K562 (cell line): ENCODE measurements at regions not wholly inside any gene's neighbourhood (a gene's known extent, or its start where the extent isn't known, plus 50 kb on each side); places are given as distances from the start of the nearest gene placed in this dataset.

Source experiments
- ATF1 ChIP-seq, 2 experiments: fragments of 450-650 bp in 1 of 2; IDR thresholded peaks; 2 replicates each; pipeline ENCODE4 v1.6.1; 2016; ENCODE audit warnings: missing compliant biosample characterization in 1 of 2, missing genetic modification characterization in 1 of 2
- BRF1 ChIP-seq: IDR thresholded peaks from 3 replicates; pipeline ENCODE4 v1.6.1; 2011; ENCODE audit warnings: borderline replicate concordance, mild to moderate bottlenecking; ENCODE audit not compliant: insufficient read length; ENCODE audit errors: extremely low read depth
- CCNT2 ChIP-seq: IDR thresholded peaks from 2 replicates; pipeline ENCODE4 v1.6.1; 2011; ENCODE audit warnings: borderline replicate concordance, low read depth, mild to moderate bottlenecking, moderate library complexity, mixed read lengths, low read length; ENCODE audit not compliant: insufficient read length; ENCODE audit errors: extremely low read depth
- CHCHD3 ChIP-seq: fragments of 250-450 bp; sonication (Bioruptor Pico); IDR thresholded peaks from 2 replicates; pipeline ENCODE4 v2.1.2; 2022; ENCODE audit warnings: mild to moderate bottlenecking
- DIDO1 ChIP-seq: fragments of 450-650 bp; IDR thresholded peaks from 2 replicates; pipeline ENCODE4 v1.6.1; 2016; ENCODE audit warnings: low read depth, missing biosample characterization, missing genetic modification characterization
- ETV6 ChIP-seq, 3 experiments: fragments of 150-350 bp in 1 of 3; sonication (generic) in 1 of 3; formaldehyde crosslinking in 1 of 3; IDR thresholded peaks; 2 replicates each; pipeline versions ENCODE4 v1.6.1 to v1.8.0; 2014 to 2022; ENCODE audit warnings: borderline replicate concordance in 2 of 3, low read depth in 2 of 3, antibody characterized with exemption in 1 of 3, low read length in 1 of 3, mild to moderate bottlenecking in 1 of 3, missing genetic modification reagents in 1 of 3
- FOXA3 ChIP-seq, 2 experiments: fragments of 450-650 bp in 1 of 2; sonication (generic) in 1 of 2; formaldehyde crosslinking; IDR thresholded peaks in 1 of 2; conservative IDR thresholded peaks in 1 of 2; 2 replicates each; pipeline versions ENCODE4 v1.4.0 to v1.8.0; 2020 to 2022; ENCODE audit warnings: mild to moderate bottlenecking in 2 of 2, missing genetic modification reagents in 1 of 2
- HNRNPK ChIP-seq: fragments of 200-400 bp; formaldehyde crosslinking; IDR thresholded peaks from one replicate; pipeline ENCODE4 v1.6.1; 2018; ENCODE audit warnings: mild to moderate bottlenecking, low read depth, low read length; ENCODE audit not compliant: poor library complexity, severe bottlenecking
- KLF1 ChIP-seq: fragments of 450-650 bp; IDR thresholded peaks from 2 replicates; pipeline ENCODE4 v1.6.1; 2016; ENCODE audit warnings: missing genetic modification characterization, missing compliant biosample characterization
- MXD1 ChIP-seq: fragments of 250-450 bp; sonication (Bioruptor Pico); IDR thresholded peaks from 2 replicates; pipeline ENCODE4 v1.8.0; 2021; ENCODE audit warnings: borderline replicate concordance, mild to moderate bottlenecking, moderate library complexity; ENCODE audit not compliant: poor library complexity, severe bottlenecking
- NFIC ChIP-seq: fragments of 450-650 bp; IDR thresholded peaks from 2 replicates; pipeline ENCODE4 v1.6.1; 2017; ENCODE audit warnings: mild to moderate bottlenecking, inconsistent platforms
- NR2C1 ChIP-seq, 2 experiments: fragments of 450-650 bp; IDR thresholded peaks; 2 replicates each; pipeline ENCODE4 v1.6.1; 2017; ENCODE audit warnings: mild to moderate bottlenecking in 2 of 2, antibody characterized with exemption in 1 of 2, inconsistent platforms in 1 of 2, missing compliant biosample characterization in 1 of 2, missing genetic modification characterization in 1 of 2
- POLR2AphosphoS2 ChIP-seq: IDR thresholded peaks from 2 replicates; pipeline ENCODE4 v1.6.1; 2012; ENCODE audit warnings: low read length, improper control_type of control experiment
- RB1 ChIP-seq: fragments of 450-650 bp; IDR thresholded peaks from 2 replicates; pipeline ENCODE4 v1.6.1; 2017; ENCODE audit warnings: low read depth, mild to moderate bottlenecking
- SRSF3 ChIP-seq: fragments of 200-400 bp; formaldehyde crosslinking; IDR thresholded peaks from 2 replicates; pipeline ENCODE4 v1.6.1; 2016; ENCODE audit warnings: mild to moderate bottlenecking, low read length, moderate library complexity; ENCODE audit not compliant: insufficient read depth
- ZNF165 ChIP-seq: fragments of 250-450 bp; sonication (Bioruptor Pico); IDR thresholded peaks from 2 replicates; pipeline ENCODE4 v1.4.0; 2020; ENCODE audit warnings: borderline replicate concordance
- ZNF444 ChIP-seq: fragments of 250-450 bp; sonication (Bioruptor Pico); IDR thresholded peaks from 2 replicates; pipeline ENCODE4 v1.4.0; 2020; ENCODE audit warnings: mild to moderate bottlenecking, moderate library complexity
- ZNF449 ChIP-seq: fragments of 250-450 bp; sonication (Bioruptor Pico); IDR thresholded peaks from 2 replicates; pipeline ENCODE4 v1.8.0; 2022; ENCODE audit warnings: moderate library complexity, mild to moderate bottlenecking, inconsistent platforms
- ZNF586 ChIP-seq: fragments of 450-650 bp; formaldehyde crosslinking; conservative IDR thresholded peaks from 2 replicates; pipeline ENCODE4 v1.4.0; 2020; ENCODE audit warnings: mild to moderate bottlenecking, moderate library complexity
- ZNF766 ChIP-seq: fragments of 200-800 bp; sonication (Bioruptor generic); conservative IDR thresholded peaks from 2 replicates; pipeline ENCODE4 v1.6.1; 2016; ENCODE audit warnings: missing genetic modification characterization, missing compliant biosample characterization
- TF ChIP-seq, protein P1 (sequence below): fragments of 450-650 bp; IDR thresholded peaks from 2 replicates; pipeline ENCODE4 v1.6.1; 2018; ENCODE audit warnings: mild to moderate bottlenecking, low read depth; ENCODE audit not compliant: partially characterized antibody
- TF ChIP-seq, protein P2 (sequence below): sonication (generic); IDR thresholded peaks from 2 replicates; pipeline ENCODE4 v1.6.1; 2016

GRCh38 chr6:112951829-112952228 is 604.7 kb downstream of the RFPL4B start (continued):
- TF ChIP-seq, protein P1, sequence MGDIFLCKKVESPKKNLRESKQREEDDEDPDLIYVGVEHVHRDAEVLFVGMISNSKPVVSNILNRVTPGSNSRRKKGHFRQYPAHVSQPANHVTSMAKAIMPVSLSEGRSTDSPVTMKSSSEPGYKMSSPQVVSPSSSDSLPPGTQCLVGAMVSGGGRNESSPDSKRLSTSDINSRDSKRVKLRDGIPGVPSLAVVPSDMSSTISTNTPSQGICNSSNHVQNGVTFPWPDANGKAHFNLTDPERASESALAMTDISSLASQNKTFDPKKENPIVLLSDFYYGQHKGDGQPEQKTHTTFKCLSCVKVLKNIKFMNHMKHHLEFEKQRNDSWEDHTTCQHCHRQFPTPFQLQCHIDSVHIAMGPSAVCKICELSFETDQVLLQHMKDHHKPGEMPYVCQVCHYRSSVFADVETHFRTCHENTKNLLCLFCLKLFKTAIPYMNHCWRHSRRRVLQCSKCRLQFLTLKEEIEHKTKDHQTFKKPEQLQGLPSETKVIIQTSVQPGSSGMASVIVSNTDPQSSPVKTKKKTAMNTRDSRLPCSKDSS = no peak
- TF ChIP-seq HNRNPK (no peak), ZNF586 (CRISPR knock-in tag) (no peak), ATF1 (CRISPR knock-in tag; IDR thresholded peaks at IDR 0.05) (no peak), ATF1 (tag; IDR thresholded peaks at IDR 0.05) (no peak), CHCHD3 (CRISPR knock-in tag) (no peak), CCNT2 (peak; percentile 33), FOXA3 (CRISPR knock-in tag; conservative IDR thresholded peaks at IDR 0.05 in 1 of 2, IDR thresholded peaks at IDR 0.05 in 1 of 2) (peak in 1 of 2 experiments; percentile 44; a peak in 1 of 4 replicates), NFIC (peak; percentile 91), MXD1 (CRISPR knock-in tag) (no peak), NR2C1 (IDR thresholded peaks at IDR 0.05) (no peak), NR2C1 (tag; IDR thresholded peaks at IDR 0.05) (no peak), DIDO1 (no peak), ZNF766 (no peak), BRF1 (no peak), KLF1 (no peak), ZNF444 (CRISPR knock-in tag) (no peak), ZNF165 (CRISPR knock-in tag) (no peak), ETV6 (IDR thresholded peaks at IDR 0.05; ENCODE audit: borderline replicate concordance in 1 of 2, low read depth in 2 of 2, low read length in 1 of 2) (no peak), ETV6 (CRISPR knock-in tag; IDR thresholded peaks at IDR 0.05; ENCODE audit: borderline replicate concordance) (no peak), POLR2AphosphoS2 (no peak), SRSF3 (no peak), RB1 (no peak), ZNF449 (CRISPR knock-in tag) (no peak)
- TF ChIP-seq, protein P2, sequence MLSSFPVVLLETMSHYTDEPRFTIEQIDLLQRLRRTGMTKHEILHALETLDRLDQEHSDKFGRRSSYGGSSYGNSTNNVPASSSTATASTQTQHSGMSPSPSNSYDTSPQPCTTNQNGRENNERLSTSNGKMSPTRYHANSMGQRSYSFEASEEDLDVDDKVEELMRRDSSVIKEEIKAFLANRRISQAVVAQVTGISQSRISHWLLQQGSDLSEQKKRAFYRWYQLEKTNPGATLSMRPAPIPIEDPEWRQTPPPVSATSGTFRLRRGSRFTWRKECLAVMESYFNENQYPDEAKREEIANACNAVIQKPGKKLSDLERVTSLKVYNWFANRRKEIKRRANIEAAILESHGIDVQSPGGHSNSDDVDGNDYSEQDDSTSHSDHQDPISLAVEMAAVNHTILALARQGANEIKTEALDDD = no peak
